IPS DF 4.7 (cell line): ENCODE measurements at regions not wholly inside any gene's neighbourhood (a gene's known extent, or its start where the extent isn't known, plus 50 kb on each side); places are given as distances from the start of the nearest gene placed in this dataset.

Experiments
- DNase-seq: peaks from one replicate; pipeline ENCODE4 v3.0.0-alpha.2; 2013; ENCODE audit warnings: low spot score; ENCODE audit errors: extremely low read depth

GRCh38 chr5:53364061-53364460, 116.4 kb upstream of the FST start:
- DNase-seq = no peak

GRCh38 chr5:53366245-53366644, 114.2 kb upstream of the FST start:
- no peak for DNase-seq

- DNase-seq = no peak
These were observed 112.7 kb upstream of the FST start for GRCh38 chr5:53367727-53368126.

- DNase-seq = no peak
These were observed 111.9 kb upstream of the FST start for GRCh38 chr5:53368516-53368915.

- DNase-seq = no peak
These were observed 111.3 kb upstream of the FST start for GRCh38 chr5:53368966-53369605.

- DNase-seq = no peak
These were observed 110.7 kb upstream of the FST start for GRCh38 chr5:53369681-53370080.

GRCh38 chr5:53373451-53374158, 106.8 kb upstream of the FST start:
- DNase-seq = no peak

- no peak for DNase-seq
These were observed 103.6 kb upstream of the FST start for GRCh38 chr5:53376853-53377252.

GRCh38 chr5:53378190-53378589, 102.2 kb upstream of the FST start:
- DNase-seq = no peak

GRCh38 chr5:53378590-53379247, 101.7 kb upstream of the FST start:
- DNase-seq = no peak

- DNase-seq = no peak
These were observed 94.1 kb upstream of the FST start for GRCh38 chr5:53386341-53386740.

GRCh38 chr5:53389093-53389492, 91.3 kb upstream of the FST start:
- DNase-seq = no peak

- no peak for DNase-seq
These were observed 88.4 kb upstream of the FST start for GRCh38 chr5:53392073-53392472.

- no peak for DNase-seq
These were observed 85.6 kb upstream of the FST start for GRCh38 chr5:53394808-53395207.

- no peak for DNase-seq
These were observed 83.2 kb upstream of the FST start for GRCh38 chr5:53397141-53397757.

- no peak for DNase-seq
These were observed 82.6 kb upstream of the FST start for GRCh38 chr5:53397845-53398244.

GRCh38 chr5:53399926-53400697, 80.3 kb upstream of the FST start:
- DNase-seq = no peak

- DNase-seq = no peak
These were observed 77.1 kb upstream of the FST start for GRCh38 chr5:53403291-53403690.

GRCh38 chr5:53403758-53404157, 76.7 kb upstream of the FST start:
- no peak for DNase-seq

GRCh38 chr5:53405396-53405795, 75.0 kb upstream of the FST start:
- no peak for DNase-seq

- DNase-seq = no peak
These were observed 73.7 kb upstream of the FST start for GRCh38 chr5:53406630-53407316.
